ENCODE measurements at regions not wholly inside any gene's neighbourhood (a gene's known extent, or its start where the extent isn't known, plus 50 kb on each side); places are given as distances from the start of the nearest gene placed in this dataset.
A peak's percentile ranks its signal among the peaks of the same experiment; 100 is the strongest.

- Histone ChIP-seq H3K4me1 (ENCODE audit: control insufficient read depth, insufficient read depth, low read length) (peaks cover 11% of the 10 kb centered on the region), H3K27ac (ENCODE audit: extremely low read depth, low read depth, low read length) (no peak overlapping the region), H3K36me3 (ENCODE audit: control insufficient read depth in 2 of 2, insufficient read depth in 1 of 2, low read length in 2 of 2) (no peaks in the 10 kb centered on the region), H3K9me3 (ENCODE audit: control insufficient read depth, insufficient read depth, low read depth, low read length) (no peaks in the 10 kb centered on the region), H3K4me3 (ENCODE audit: low read depth, low read length) (no peak overlapping the region)
- POLR2A ChIA-PET = interaction anchor here (1.2 kb wide), 1 partner anchor 63 kb away, joined by 3 read pairs; no protein-coding TSS in a partner anchor
- TF ChIP-seq ZNF280C (tag by site-specific recombination; IDR thresholded peaks at IDR 0.05) = no peak
- TF ChIP-seq ZBTB6 (tag by site-specific recombination; IDR thresholded peaks at IDR 0.05) = no peak
- TF ChIP-seq ZNF426 (tag by site-specific recombination; IDR thresholded peaks at IDR 0.05) = no peak
- CTCF ChIA-PET = no interaction called here
These were observed 70.5 kb upstream of the TNRC6B start for GRCh38 chr22:40107244-40107643.

- ChIA-PET CTCF (no interaction called here), POLR2A (interaction anchor here (1.2 kb wide), 1 partner anchor 64 kb away, joined by 3 read pairs; no protein-coding TSS in a partner anchor)
- TF ChIP-seq ZNF707 (tag by site-specific recombination; IDR thresholded peaks at IDR 0.05) (no peak), GLIS1 (tag by site-specific recombination; IDR thresholded peaks at IDR 0.05) (peak; percentile 19; the same call in 1 of the 2 replicates), CTCF (tag by site-specific recombination; IDR thresholded peaks at IDR 0.05) (no peak), ZNF610 (tag by site-specific recombination; IDR thresholded peaks at IDR 0.05; ENCODE audit: borderline replicate concordance) (no peak)
- Histone ChIP-seq H3K4me3 (ENCODE audit: low read depth, low read length) (no peak overlapping the region), H3K9me3 (ENCODE audit: control insufficient read depth, insufficient read depth, low read depth, low read length) (no peaks in the 10 kb centered on the region), H3K4me1 (ENCODE audit: control insufficient read depth, insufficient read depth, low read length) (peaks cover 11% of the 10 kb centered on the region), H3K36me3 (ENCODE audit: control insufficient read depth in 2 of 2, insufficient read depth in 1 of 2, low read length in 2 of 2) (no peaks in the 10 kb centered on the region), H3K27ac (ENCODE audit: extremely low read depth, low read depth, low read length) (no peak overlapping the region)
These were observed 69.8 kb upstream of the TNRC6B start for GRCh38 chr22:40107851-40108378.

GRCh38 chr22:40108396-40108795 is 69.3 kb upstream of the TNRC6B start:
- Histone ChIP-seq H3K36me3 (ENCODE audit: control insufficient read depth in 2 of 2, insufficient read depth in 1 of 2, low read length in 2 of 2) (no peaks in the 10 kb centered on the region), H3K4me1 (ENCODE audit: control insufficient read depth, insufficient read depth, low read length) (peaks cover 11% of the 10 kb centered on the region), H3K4me3 (ENCODE audit: low read depth, low read length) (no peak overlapping the region), H3K9me3 (ENCODE audit: control insufficient read depth, insufficient read depth, low read depth, low read length) (no peaks in the 10 kb centered on the region), H3K27ac (ENCODE audit: extremely low read depth, low read depth, low read length) (no peak overlapping the region)
- ChIA-PET POLR2A (interaction anchor here (1.2 kb wide), 1 partner anchor 64 kb away, joined by 3 read pairs; no protein-coding TSS in a partner anchor), CTCF (no interaction called here)
- TF ChIP-seq ZNF157 (tag by site-specific recombination; IDR thresholded peaks at IDR 0.05) (no peak), ZFP69B (tag by site-specific recombination; IDR thresholded peaks at IDR 0.05) (no peak), ZNF549 (tag by site-specific recombination; IDR thresholded peaks at IDR 0.05) (no peak), OSR2 (tag by site-specific recombination; IDR thresholded peaks at IDR 0.05) (no peak), ZNF560 (tag by site-specific recombination; IDR thresholded peaks at IDR 0.05; ENCODE audit: borderline replicate concordance) (no peak), MEIS1 (CRISPR knock-in tag; IDR thresholded peaks at IDR 0.05; ENCODE audit: borderline replicate concordance) (no peak), ZNF18 (tag by site-specific recombination; IDR thresholded peaks at IDR 0.05) (no peak), ZNF112 (tag by site-specific recombination; IDR thresholded peaks at IDR 0.05) (no peak), ZNF639 (tag by site-specific recombination; IDR thresholded peaks at IDR 0.05) (no peak), ZBTB8A (tag by site-specific recombination; IDR thresholded peaks at IDR 0.05) (no peak), EGR2 (tag by site-specific recombination; IDR thresholded peaks at IDR 0.05; ENCODE audit: low read depth) (no peak), ZNF692 (tag by site-specific recombination; IDR thresholded peaks at IDR 0.05) (no peak), ZNF610 (tag by site-specific recombination; IDR thresholded peaks at IDR 0.05; ENCODE audit: borderline replicate concordance) (no peak), REPIN1 (tag by site-specific recombination; IDR thresholded peaks at IDR 0.05; ENCODE audit: low read depth) (no peak)
